ACC112 (cell line): ENCODE measurements at regions not wholly inside any gene's neighbourhood (a gene's known extent, or its start where the extent isn't known, plus 50 kb on each side); places are given as distances from the start of the nearest gene placed in this dataset.

Experiments used
- H2AFZ ChIP-seq: fragments of 200-600 bp; sonication (generic); one replicate; pipeline ENCODE4 v1.6.0; 2017; ENCODE audit warnings: antibody characterized with exemption, low read length; ENCODE audit not compliant: unreplicated experiment
- H3K27ac ChIP-seq: fragments of 200-600 bp; sonication (generic); 2 replicates; pipeline ENCODE4 v1.5.1; 2014; ENCODE audit warnings: low read depth, mild to moderate bottlenecking, antibody characterized with exemption, low read length, moderate library complexity
- H3K27me3 ChIP-seq: fragments of 200-600 bp; sonication (generic); 2 replicates; pipeline ENCODE4 v1.6.1; 2014; ENCODE audit warnings: mild to moderate bottlenecking, antibody characterized with exemption, low read length, moderate library complexity, mixed read lengths; ENCODE audit not compliant: insufficient read depth
- H3K36me3 ChIP-seq: fragments of 200-600 bp; sonication (generic); 2 replicates; pipeline ENCODE4 v1.6.1; 2016; ENCODE audit warnings: mild to moderate bottlenecking, antibody characterized with exemption, low read length, moderate library complexity, mixed read lengths; ENCODE audit not compliant: insufficient read depth
- H3K4me1 ChIP-seq: fragments of 200-600 bp; sonication (generic); one replicate; pipeline ENCODE4 v1.6.1; 2016; ENCODE audit warnings: low read length, mixed read lengths; ENCODE audit not compliant: insufficient read depth, unreplicated experiment, control insufficient read depth
- H3K4me3 ChIP-seq: fragments of 200-600 bp; sonication (generic); 2 replicates; pipeline ENCODE4 v1.5.1; 2014; ENCODE audit warnings: mild to moderate bottlenecking, low read depth, low read length
- H3K79me2 ChIP-seq: fragments of 200-600 bp; sonication (generic); one replicate; pipeline ENCODE4 v1.6.0; 2016; ENCODE audit warnings: low read length; ENCODE audit not compliant: control insufficient read depth, unreplicated experiment, insufficient read depth

GRCh38 chr5:51987239-51987638 lies 604.0 kb downstream of the ISL1 start:
- Histone ChIP-seq H3K27me3 (no peaks in the 10 kb centered on the region), H3K4me1 (no peaks in the 10 kb centered on the region), H2AFZ (no peak overlapping the region), H3K4me3 (no peak overlapping the region), H3K27ac (no peak overlapping the region), H3K79me2 (no peaks in the 10 kb centered on the region), H3K36me3 (no peaks in the 10 kb centered on the region)

- H2AFZ ChIP-seq = no peak overlapping the region
- no peaks in the 10 kb centered on the region for H3K79me2 ChIP-seq
- no peaks in the 10 kb centered on the region for H3K36me3 ChIP-seq
- no peaks in the 10 kb centered on the region for H3K27me3 ChIP-seq
- H3K4me3 ChIP-seq = no peak overlapping the region
- no peaks in the 10 kb centered on the region for H3K4me1 ChIP-seq
- H3K27ac ChIP-seq = no peak overlapping the region
Observed at GRCh38 chr5:51987669-51988209, 604.5 kb downstream of the ISL1 start.

GRCh38 chr5:51988634-51989033 lies 605.4 kb downstream of the ISL1 start:
- Histone ChIP-seq H3K36me3 (no peaks in the 10 kb centered on the region), H3K4me1 (no peaks in the 10 kb centered on the region), H3K27me3 (no peaks in the 10 kb centered on the region), H2AFZ (no peak overlapping the region), H3K27ac (no peak overlapping the region), H3K79me2 (no peaks in the 10 kb centered on the region), H3K4me3 (no peak overlapping the region)

- Histone ChIP-seq H3K27ac (no peak overlapping the region), H3K79me2 (no peaks in the 10 kb centered on the region), H3K27me3 (no peaks in the 10 kb centered on the region), H3K36me3 (no peaks in the 10 kb centered on the region), H2AFZ (no peak overlapping the region), H3K4me3 (no peak overlapping the region), H3K4me1 (no peaks in the 10 kb centered on the region)
Observed at GRCh38 chr5:51990241-51990640, 607.0 kb downstream of the ISL1 start.

- no peaks in the 10 kb centered on the region for H3K36me3 ChIP-seq
- H3K79me2 ChIP-seq = no peaks in the 10 kb centered on the region
- no peaks in the 10 kb centered on the region for H3K4me1 ChIP-seq
- H3K4me3 ChIP-seq = no peak overlapping the region
- H2AFZ ChIP-seq = no peak overlapping the region
- H3K27ac ChIP-seq = no peak overlapping the region
- no peaks in the 10 kb centered on the region for H3K27me3 ChIP-seq
Observed at GRCh38 chr5:51990661-51991180, 607.5 kb downstream of the ISL1 start.

GRCh38 chr5:51991940-51992339 lies 608.7 kb downstream of the ISL1 start:
- H2AFZ ChIP-seq = no peak overlapping the region
- H3K79me2 ChIP-seq = no peaks in the 10 kb centered on the region
- H3K4me1 ChIP-seq = no peaks in the 10 kb centered on the region
- H3K27me3 ChIP-seq = no peaks in the 10 kb centered on the region
- no peak overlapping the region for H3K27ac ChIP-seq
- no peaks in the 10 kb centered on the region for H3K36me3 ChIP-seq
- H3K4me3 ChIP-seq = no peak overlapping the region

GRCh38 chr5:51995773-51996306 lies 612.6 kb downstream of the ISL1 start:
- Histone ChIP-seq H3K36me3 (no peaks in the 10 kb centered on the region), H3K27ac (no peak overlapping the region), H3K79me2 (no peaks in the 10 kb centered on the region), H3K4me3 (no peak overlapping the region), H3K27me3 (no peaks in the 10 kb centered on the region), H2AFZ (peak overlapping the region; percentile 14), H3K4me1 (no peaks in the 10 kb centered on the region)

GRCh38 chr5:51996356-51996861 lies 613.2 kb downstream of the ISL1 start:
- Histone ChIP-seq H3K79me2 (no peaks in the 10 kb centered on the region), H3K27me3 (no peaks in the 10 kb centered on the region), H2AFZ (no peak overlapping the region), H3K36me3 (no peaks in the 10 kb centered on the region), H3K4me1 (no peaks in the 10 kb centered on the region), H3K4me3 (no peak overlapping the region), H3K27ac (no peak overlapping the region)

GRCh38 chr5:51997500-51997899 lies 614.3 kb downstream of the ISL1 start:
- no peaks in the 10 kb centered on the region for H3K27me3 ChIP-seq

GRCh38 chr5:51997949-51998348 lies 614.7 kb downstream of the ISL1 start:
- H3K36me3 ChIP-seq = no peaks in the 10 kb centered on the region
- no peak overlapping the region for H3K27ac ChIP-seq
- H3K79me2 ChIP-seq = no peaks in the 10 kb centered on the region
- H2AFZ ChIP-seq = no peak overlapping the region
- H3K4me3 ChIP-seq = no peak overlapping the region
- no peaks in the 10 kb centered on the region for H3K27me3 ChIP-seq
- no peaks in the 10 kb centered on the region for H3K4me1 ChIP-seq

More at GRCh38 chr5:51997500-51997899, 614.3 kb downstream of the ISL1 start:
- Histone ChIP-seq H3K79me2 (no peaks in the 10 kb centered on the region), H2AFZ (no peak overlapping the region), H3K4me3 (no peak overlapping the region), H3K4me1 (no peaks in the 10 kb centered on the region), H3K27ac (no peak overlapping the region), H3K36me3 (no peaks in the 10 kb centered on the region)

- Histone ChIP-seq H3K36me3 (no peaks in the 10 kb centered on the region), H3K4me3 (no peak overlapping the region), H2AFZ (no peak overlapping the region), H3K4me1 (no peaks in the 10 kb centered on the region), H3K27ac (no peak overlapping the region), H3K27me3 (no peaks in the 10 kb centered on the region), H3K79me2 (no peaks in the 10 kb centered on the region)
Observed at GRCh38 chr5:52007230-52007858, 624.1 kb downstream of the ISL1 start.
